ENCODE measurements at regions not wholly inside any gene's neighbourhood (a gene's known extent, or its start where the extent isn't known, plus 50 kb on each side); places are given as distances from the start of the nearest gene placed in this dataset.

GRCh38 chr6:97422171-97422570, 139.2 kb upstream of the MMS22L start:
- no peak overlapping the region for H3K4me3 ChIP-seq (replicated peaks; ENCODE audit: insufficient read depth, low read length)
- no peak overlapping the region for H3K27ac ChIP-seq (replicated peaks)
- no peak for DNase-seq (ENCODE audit: low read depth in 1 of 2, low spot score in 1 of 2)
- no peaks in the 10 kb centered on the region for H3K27me3 ChIP-seq (ENCODE audit: insufficient read depth, poor library complexity, severe bottlenecking)
- TF ChIP-seq REST (IDR thresholded peaks at IDR 0.05; ENCODE audit: insufficient replicate concordance, low read depth) (no peak), GABPA (IDR thresholded peaks at IDR 0.05; ENCODE audit: low read depth) (no peak), CTCF (IDR thresholded peaks at IDR 0.05; ENCODE audit: insufficient read depth, low read length) (no peak), SPI1 (IDR thresholded peaks at IDR 0.05; ENCODE audit: borderline replicate concordance, low read depth) (no peak), POLR2AphosphoS5 (IDR thresholded peaks at IDR 0.05; ENCODE audit: low read depth) (no peak)

- H3K27ac ChIP-seq (replicated peaks): no peak overlapping the region
- no peaks in the 10 kb centered on the region for H3K27me3 ChIP-seq (ENCODE audit: insufficient read depth, poor library complexity, severe bottlenecking)
- no peak for TF ChIP-seq CTCF (IDR thresholded peaks at IDR 0.05; ENCODE audit: insufficient read depth, low read length)
- TF ChIP-seq GABPA (IDR thresholded peaks at IDR 0.05; ENCODE audit: low read depth): no peak
- TF ChIP-seq POLR2AphosphoS5 (IDR thresholded peaks at IDR 0.05; ENCODE audit: low read depth): no peak
- TF ChIP-seq REST (IDR thresholded peaks at IDR 0.05; ENCODE audit: insufficient replicate concordance, low read depth): no peak
- DNase-seq (ENCODE audit: low read depth in 1 of 2, low spot score in 1 of 2): no peak
- no peak overlapping the region for H3K4me3 ChIP-seq (replicated peaks; ENCODE audit: insufficient read depth, low read length)
These were observed 140.2 kb upstream of the MMS22L start for GRCh38 chr6:97423190-97423589.

GRCh38 chr6:97427648-97428047, 144.6 kb upstream of the MMS22L start:
- Histone ChIP-seq H3K27me3 (ENCODE audit: insufficient read depth, poor library complexity, severe bottlenecking) (no peaks in the 10 kb centered on the region), H3K4me3 (replicated peaks; ENCODE audit: insufficient read depth, low read length) (no peak overlapping the region), H3K27ac (replicated peaks) (no peak overlapping the region)
- DNase-seq (ENCODE audit: low read depth in 1 of 2, low spot score in 1 of 2): no peak
- TF ChIP-seq CTCF (IDR thresholded peaks at IDR 0.05; ENCODE audit: insufficient read depth, low read length) (no peak), POLR2AphosphoS5 (IDR thresholded peaks at IDR 0.05; ENCODE audit: low read depth) (no peak), GABPA (IDR thresholded peaks at IDR 0.05; ENCODE audit: low read depth) (no peak), SPI1 (IDR thresholded peaks at IDR 0.05; ENCODE audit: borderline replicate concordance, low read depth) (no peak), REST (IDR thresholded peaks at IDR 0.05; ENCODE audit: insufficient replicate concordance, low read depth) (no peak)

Data from HL-60 (cell line).